ENCODE measurements at regions not wholly inside any gene's neighbourhood (a gene's known extent, or its start where the extent isn't known, plus 50 kb on each side); places are given as distances from the start of the nearest gene placed in this dataset.

DNA sequence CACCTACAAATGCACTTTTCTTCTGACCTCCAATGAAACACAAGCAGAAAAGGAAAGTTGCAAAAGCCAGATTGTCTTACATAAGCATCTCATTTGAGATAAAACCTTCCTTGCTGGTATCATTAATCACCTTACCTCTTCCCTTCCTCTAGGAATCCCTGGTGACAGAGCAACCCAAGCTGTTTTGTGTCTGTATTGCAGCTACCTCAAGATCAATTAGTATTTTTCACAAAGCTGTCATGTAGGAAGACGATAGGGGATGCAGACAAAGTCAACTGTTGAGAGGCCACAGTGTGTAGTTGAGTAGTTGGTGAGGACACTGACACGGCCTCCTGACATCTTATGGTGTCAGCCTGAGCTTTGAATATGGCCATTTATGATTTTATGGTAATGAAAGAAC lies 339.1 kb upstream of the SLC10A2 start:
- TF ChIP-seq POLR2A (IDR thresholded peaks at IDR 0.05) (no peak), POLR2AphosphoS5 (IDR thresholded peaks at IDR 0.05) (no peak), CTCF (IDR thresholded peaks at IDR 0.05) (no peak), EP300 (IDR thresholded peaks at IDR 0.05) (no peak)
